Spinal cord (tissue), 9 donors: ENCODE measurements at regions not wholly inside any gene's neighbourhood (a gene's known extent, or its start where the extent isn't known, plus 50 kb on each side); places are given as distances from the start of the nearest gene placed in this dataset.

Experiments
- DNase-seq, 6 donors: peaks; one replicate each; pipeline versions ENCODE4 v3.0.0 to v3.0.0-alpha.2; 2013 to 2015; ENCODE audit warnings: low spot score in 6 of 6, low read depth in 4 of 6
- H3K27ac ChIP-seq: one replicate; pipeline ENCODE4 v1.5.1; 2013; ENCODE audit warnings: low read depth, low read length, control low read depth
- H3K27me3 ChIP-seq: one replicate; pipeline ENCODE4 v1.6.1; 2013; ENCODE audit warnings: low read length; ENCODE audit not compliant: control insufficient read depth, insufficient read depth
- H3K36me3 ChIP-seq: one replicate; pipeline ENCODE4 v1.6.1; 2013; ENCODE audit warnings: low read length; ENCODE audit not compliant: control insufficient read depth, insufficient read depth
- H3K4me1 ChIP-seq: one replicate; pipeline ENCODE4 v1.6.1; 2013; ENCODE audit warnings: low read length; ENCODE audit not compliant: control insufficient read depth, insufficient read depth
- H3K4me3 ChIP-seq: one replicate; pipeline ENCODE4 v1.5.1; 2013; ENCODE audit warnings: low read depth, low read length, control low read depth
- H3K9me3 ChIP-seq: one replicate; pipeline ENCODE4 v1.6.1; 2013; ENCODE audit warnings: low read length; ENCODE audit not compliant: control insufficient read depth, insufficient read depth
- WGBS: methylation state at CpG from one replicate; pipeline ENCODE4 v1.1.5; 2013; ENCODE audit warnings: missing lambda C conversion rate; ENCODE audit not compliant: insufficient coverage; 5-methylcytosine and 5-hydroxymethylcytosine counted together
- donor health status: healthy.

- Histone ChIP-seq H3K36me3 (no peaks in the 10 kb centered on the region), H3K9me3 (no peaks in the 10 kb centered on the region), H3K27ac (no peak overlapping the region), H3K4me1 (peaks cover 14% of the 10 kb centered on the region), H3K4me3 (no peak overlapping the region), H3K27me3 (no peaks in the 10 kb centered on the region)
- no peak for DNase-seq
- WGBS = 91% methylated on average over 3 of the region's 3 CpGs
These were observed 110.3 kb upstream of the MGAT5 start for GRCh38 chr2:134143568-134143967.

- Histone ChIP-seq H3K4me3 (no peak overlapping the region), H3K9me3 (no peaks in the 10 kb centered on the region), H3K4me1 (peaks cover 14% of the 10 kb centered on the region), H3K36me3 (no peaks in the 10 kb centered on the region), H3K27me3 (no peaks in the 10 kb centered on the region), H3K27ac (no peak overlapping the region)
- WGBS = 100% methylated on average over 1 of the region's 6 CpGs
- peak in 1 of 6 donors; percentile 55 for DNase-seq
These were observed 109.7 kb upstream of the MGAT5 start for GRCh38 chr2:134144081-134144596.

GRCh38 chr2:134144651-134145050, 109.2 kb upstream of the MGAT5 start:
- DNase-seq = no peak
- Histone ChIP-seq H3K4me3 (no peak overlapping the region), H3K9me3 (no peaks in the 10 kb centered on the region), H3K27ac (no peak overlapping the region), H3K36me3 (no peaks in the 10 kb centered on the region), H3K27me3 (no peaks in the 10 kb centered on the region), H3K4me1 (peaks cover 13% of the 10 kb centered on the region)
- WGBS = 80% methylated on average over 4 of the region's 4 CpGs

GRCh38 chr2:134145519-134145918, 108.4 kb upstream of the MGAT5 start:
- Histone ChIP-seq H3K4me1 (peaks cover 7% of the 10 kb centered on the region), H3K4me3 (no peak overlapping the region), H3K27ac (no peak overlapping the region), H3K9me3 (no peaks in the 10 kb centered on the region), H3K27me3 (no peaks in the 10 kb centered on the region), H3K36me3 (no peaks in the 10 kb centered on the region)
- no peak for DNase-seq
- 100% methylated on average over 4 of the region's 5 CpGs for WGBS

GRCh38 chr2:134146161-134146560, 107.7 kb upstream of the MGAT5 start:
- Histone ChIP-seq H3K27ac (no peak overlapping the region), H3K4me3 (no peak overlapping the region), H3K4me1 (peaks cover 7% of the 10 kb centered on the region), H3K27me3 (no peaks in the 10 kb centered on the region), H3K9me3 (no peaks in the 10 kb centered on the region), H3K36me3 (no peaks in the 10 kb centered on the region)
- WGBS = 74% methylated on average over 3 of the region's 3 CpGs
- no peak for DNase-seq

- Histone ChIP-seq H3K4me3 (no peak overlapping the region), H3K36me3 (peaks cover 2% of the 10 kb centered on the region), H3K4me1 (peaks cover 7% of the 10 kb centered on the region), H3K9me3 (no peaks in the 10 kb centered on the region), H3K27me3 (no peaks in the 10 kb centered on the region), H3K27ac (no peak overlapping the region)
- no peak for DNase-seq
- 74% methylated on average over 4 of the region's 5 CpGs for WGBS
These were observed 107.3 kb upstream of the MGAT5 start for GRCh38 chr2:134146620-134147019.

GRCh38 chr2:134148172-134148571, 105.7 kb upstream of the MGAT5 start:
- peaks cover 10% of the 10 kb centered on the region for H3K4me1 ChIP-seq
- H3K27me3 ChIP-seq = no peaks in the 10 kb centered on the region
- DNase-seq = no peak
- H3K4me3 ChIP-seq = no peak overlapping the region
- 100% methylated on average over 2 of the region's 2 CpGs for WGBS
- H3K9me3 ChIP-seq = no peaks in the 10 kb centered on the region
- peaks cover 9% of the 10 kb centered on the region for H3K36me3 ChIP-seq
- H3K27ac ChIP-seq = no peak overlapping the region

- WGBS = 84% methylated on average over 4 of the region's 6 CpGs
- no peak overlapping the region for H3K4me3 ChIP-seq
- H3K27me3 ChIP-seq = no peaks in the 10 kb centered on the region
- H3K4me1 ChIP-seq = peaks cover 10% of the 10 kb centered on the region
- H3K36me3 ChIP-seq = peaks cover 9% of the 10 kb centered on the region
- peak in 1 of 6 donors; percentile 56 for DNase-seq
- H3K9me3 ChIP-seq = no peaks in the 10 kb centered on the region
- H3K27ac ChIP-seq = no peak overlapping the region
These were observed 104.9 kb upstream of the MGAT5 start for GRCh38 chr2:134148843-134149472.

GRCh38 chr2:134149904-134150303, 104.0 kb upstream of the MGAT5 start:
- peaks cover 9% of the 10 kb centered on the region for H3K36me3 ChIP-seq
- H3K9me3 ChIP-seq = no peaks in the 10 kb centered on the region
- H3K27ac ChIP-seq = no peak overlapping the region
- peaks cover 11% of the 10 kb centered on the region for H3K4me1 ChIP-seq
- no CpG with 5 or more reads among the region's 1 CpG for WGBS
- no peak for DNase-seq
- no peaks in the 10 kb centered on the region for H3K27me3 ChIP-seq
- H3K4me3 ChIP-seq = no peak overlapping the region

GRCh38 chr2:134150760-134151159, 103.1 kb upstream of the MGAT5 start:
- Histone ChIP-seq H3K36me3 (peaks cover 9% of the 10 kb centered on the region), H3K4me3 (no peak overlapping the region), H3K27me3 (no peaks in the 10 kb centered on the region), H3K9me3 (no peaks in the 10 kb centered on the region), H3K27ac (no peak overlapping the region), H3K4me1 (peaks cover 14% of the 10 kb centered on the region)
- WGBS = 89% methylated on average over 3 of the region's 3 CpGs
- DNase-seq = no peak
